OCI-LY1 (cell line): ENCODE measurements at regions not wholly inside any gene's neighbourhood (a gene's known extent, or its start where the extent isn't known, plus 50 kb on each side); places are given as distances from the start of the nearest gene placed in this dataset.

Source experiments
- EZH2 ChIP-seq: fragments of 200-600 bp; sonication (generic), shearing (Covaris generic); IDR thresholded peaks from 2 replicates; pipeline ENCODE4 v1.8.0; 2017; ENCODE audit warnings: borderline replicate concordance, mixed run types, mild to moderate bottlenecking, antibody characterized with exemption, low read length, moderate library complexity, mixed read lengths
- TF ChIP-seq, protein P1 (sequence below): fragments of 200-600 bp; sonication (generic), shearing (Covaris generic); IDR thresholded peaks from 2 replicates; pipeline ENCODE4 v1.5.1; 2017; ENCODE audit warnings: mild to moderate bottlenecking, antibody characterized with exemption, low read length, moderate library complexity, mixed read lengths

DNA sequence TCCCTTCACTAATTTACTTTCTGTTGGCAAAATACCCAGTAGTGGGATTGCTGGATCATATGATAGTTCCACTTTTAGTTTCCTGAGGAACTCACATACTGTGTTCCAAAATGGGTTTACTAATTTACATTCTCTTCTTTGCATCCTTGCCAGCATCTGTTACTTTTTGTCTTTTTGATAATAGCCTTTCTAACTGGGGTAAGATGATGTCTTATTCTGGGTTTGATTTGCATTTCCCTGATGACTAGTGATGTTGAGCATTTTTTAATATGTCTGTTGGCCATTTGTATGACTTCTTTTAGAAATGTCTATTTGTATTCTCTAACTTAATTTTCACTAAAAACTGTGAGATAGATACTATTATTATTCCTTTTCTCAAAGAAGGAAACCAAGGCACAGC, 411.7 kb downstream of the SOCS6 start:
- TF ChIP-seq, protein P1, sequence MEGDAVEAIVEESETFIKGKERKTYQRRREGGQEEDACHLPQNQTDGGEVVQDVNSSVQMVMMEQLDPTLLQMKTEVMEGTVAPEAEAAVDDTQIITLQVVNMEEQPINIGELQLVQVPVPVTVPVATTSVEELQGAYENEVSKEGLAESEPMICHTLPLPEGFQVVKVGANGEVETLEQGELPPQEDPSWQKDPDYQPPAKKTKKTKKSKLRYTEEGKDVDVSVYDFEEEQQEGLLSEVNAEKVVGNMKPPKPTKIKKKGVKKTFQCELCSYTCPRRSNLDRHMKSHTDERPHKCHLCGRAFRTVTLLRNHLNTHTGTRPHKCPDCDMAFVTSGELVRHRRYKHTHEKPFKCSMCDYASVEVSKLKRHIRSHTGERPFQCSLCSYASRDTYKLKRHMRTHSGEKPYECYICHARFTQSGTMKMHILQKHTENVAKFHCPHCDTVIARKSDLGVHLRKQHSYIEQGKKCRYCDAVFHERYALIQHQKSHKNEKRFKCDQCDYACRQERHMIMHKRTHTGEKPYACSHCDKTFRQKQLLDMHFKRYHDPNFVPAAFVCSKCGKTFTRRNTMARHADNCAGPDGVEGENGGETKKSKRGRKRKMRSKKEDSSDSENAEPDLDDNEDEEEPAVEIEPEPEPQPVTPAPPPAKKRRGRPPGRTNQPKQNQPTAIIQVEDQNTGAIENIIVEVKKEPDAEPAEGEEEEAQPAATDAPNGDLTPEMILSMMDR = no peak
- TF ChIP-seq EZH2 = no peak
